ENCODE measurements at regions not wholly inside any gene's neighbourhood (a gene's known extent, or its start where the extent isn't known, plus 50 kb on each side); places are given as distances from the start of the nearest gene placed in this dataset.

- DNase-seq, result no peak
Observed at GRCh38 chr14:66121859-66122258, 364.3 kb upstream of the CCDC196 start.

GRCh38 chr14:66129224-66129623, 356.9 kb upstream of the CCDC196 start:
- no peak for DNase-seq

DNA sequence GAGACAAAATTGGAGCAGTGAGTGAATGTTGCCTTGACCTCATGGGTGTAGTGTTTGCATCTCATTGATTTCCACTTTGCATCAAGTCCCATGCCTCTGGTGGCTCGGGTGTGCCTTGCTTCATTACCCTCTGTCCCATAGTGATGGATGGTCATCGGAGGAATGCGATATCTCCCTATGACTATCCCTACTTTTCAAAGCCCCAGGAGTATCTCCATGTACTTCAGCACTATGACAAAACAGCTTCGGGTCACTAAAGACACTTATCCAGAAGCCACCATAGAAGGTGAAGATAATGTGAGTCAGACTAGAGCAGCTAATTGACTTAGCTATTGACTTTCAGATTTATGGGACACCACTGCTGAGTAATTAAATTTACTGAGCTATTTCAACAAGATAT, 355.1 kb upstream of the CCDC196 start:
- DNase-seq, result no peak

DNA sequence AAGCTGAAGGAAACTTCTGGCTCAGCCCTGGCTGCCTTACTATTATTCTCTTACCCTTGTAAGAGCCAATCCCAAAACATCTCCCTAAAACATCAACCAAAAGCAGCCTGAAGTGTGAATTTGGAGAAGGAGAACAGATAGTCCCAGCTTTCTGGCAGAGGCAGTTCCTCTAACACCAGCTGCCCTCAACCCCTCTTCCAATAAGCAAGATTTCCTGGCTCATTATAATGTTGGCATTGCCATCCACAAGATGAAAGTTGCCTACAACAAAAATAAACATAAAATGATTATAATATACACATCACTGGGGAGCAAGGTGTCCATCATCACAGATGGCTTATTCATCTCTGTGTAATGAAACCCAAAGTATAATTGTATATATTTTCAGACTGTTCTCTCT, 352.5 kb upstream of the CCDC196 start:
- DNase-seq, result no peak

DNA sequence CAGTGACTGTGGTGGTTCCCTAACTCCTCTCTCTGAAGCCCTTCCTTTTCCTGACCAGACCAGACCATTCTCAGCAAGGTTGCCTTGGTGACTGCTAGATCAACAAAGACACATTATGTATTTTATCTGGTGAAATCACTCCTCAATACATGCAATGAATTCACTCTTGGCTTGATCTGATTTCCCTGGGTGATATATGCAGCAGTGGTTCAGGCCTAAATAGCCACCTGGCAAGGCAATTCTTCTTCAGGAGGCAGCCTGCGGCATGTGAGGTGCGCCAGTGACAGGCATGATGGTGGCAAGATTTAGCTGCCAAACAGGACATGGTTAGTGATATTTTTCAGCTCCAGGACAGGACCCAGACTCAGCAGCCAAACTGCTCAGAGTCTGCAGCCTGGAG, 350.3 kb upstream of the CCDC196 start:
- no peak for DNase-seq

GRCh38 chr14:66137081-66137480, 349.1 kb upstream of the CCDC196 start:
- no peak for DNase-seq

DNA sequence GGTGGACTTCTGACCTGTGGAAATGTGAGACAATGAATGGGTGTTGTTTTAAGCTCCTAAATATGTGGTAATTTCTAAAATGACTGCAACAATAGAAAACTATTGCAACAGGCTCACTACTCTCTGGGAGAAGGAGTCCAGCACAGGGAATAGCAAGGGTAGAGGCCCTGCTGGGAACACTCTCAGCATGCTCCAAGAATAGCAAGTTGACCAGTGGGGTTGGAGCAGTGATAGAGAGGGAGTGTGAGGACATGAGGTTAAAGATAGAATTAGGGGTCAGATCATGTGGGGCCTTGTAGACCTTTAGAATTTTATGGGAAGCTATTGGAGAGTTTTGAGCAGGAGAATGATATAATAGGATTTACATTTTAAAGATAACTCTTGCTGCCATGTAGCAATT, 346.7 kb upstream of the CCDC196 start:
- no peak for DNase-seq

- DNase-seq, result no peak
Observed at GRCh38 chr14:66140213-66140918, 345.8 kb upstream of the CCDC196 start.

DNA sequence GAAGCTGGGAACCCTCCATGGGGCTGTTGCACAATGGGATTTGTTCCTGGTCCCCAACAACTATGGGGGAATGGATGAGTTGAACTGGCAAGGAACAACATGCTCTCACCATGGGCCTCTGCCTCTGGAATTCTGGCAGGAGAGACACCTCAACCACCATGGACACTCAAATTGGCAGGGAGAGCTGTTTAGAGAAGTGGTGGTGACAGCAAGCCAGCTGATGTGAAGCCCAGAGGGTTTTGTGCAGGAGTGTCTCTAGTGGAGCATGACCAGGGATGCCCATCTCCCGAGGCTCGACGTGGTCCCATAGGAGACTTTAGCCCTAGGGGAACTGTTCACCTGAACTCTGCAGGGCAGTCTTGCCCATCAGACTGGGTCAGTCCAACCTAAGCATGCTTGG, 345.2 kb upstream of the CCDC196 start:
- DNase-seq, result no peak

DNA sequence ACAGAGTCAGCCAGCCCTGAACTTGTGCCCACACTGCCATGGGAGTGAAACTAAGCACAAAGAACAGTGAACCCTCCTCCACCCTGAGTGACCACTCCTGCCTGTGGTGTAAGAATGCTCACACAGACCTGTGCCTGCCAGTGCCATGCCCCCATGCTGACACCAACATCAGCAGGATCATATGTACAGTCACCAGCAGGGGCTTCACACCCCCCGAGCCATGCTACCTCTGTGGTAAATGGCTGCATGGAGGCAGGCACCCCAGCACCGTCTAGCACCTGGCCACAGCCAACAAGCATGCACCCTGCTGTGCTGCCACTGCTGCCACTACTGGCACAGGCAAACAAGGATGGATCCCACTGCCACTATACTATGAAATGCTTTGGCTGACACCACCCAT, 344.4 kb upstream of the CCDC196 start:
- no peak for DNase-seq

GRCh38 chr14:66143387-66144112, 342.6 kb upstream of the CCDC196 start:
- no peak for DNase-seq

GRCh38 chr14:66152302-66152701, 333.9 kb upstream of the CCDC196 start:
- no peak for DNase-seq

- DNase-seq, result no peak
Observed at GRCh38 chr14:66152747-66153146, 333.4 kb upstream of the CCDC196 start.

DNA sequence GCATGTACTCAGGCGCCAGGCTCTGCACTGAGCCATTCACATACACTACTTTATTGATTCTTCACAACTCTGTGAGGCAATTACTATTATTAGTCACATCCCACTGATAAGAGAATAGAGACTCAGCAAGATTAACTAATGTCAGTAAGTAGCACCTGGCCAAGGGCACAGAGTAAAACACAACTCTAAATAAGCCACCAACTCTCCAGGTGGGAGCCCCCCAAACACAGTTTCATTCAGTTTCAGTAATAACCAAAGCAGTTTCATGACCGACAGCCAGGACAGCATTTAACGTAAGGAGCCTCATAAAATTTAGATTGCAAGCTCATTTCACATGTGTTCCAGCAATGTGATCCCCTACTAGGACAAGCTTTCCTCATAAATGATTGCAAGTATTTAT, 323.1 kb upstream of the CCDC196 start:
- DNase-seq, result no peak

DNA sequence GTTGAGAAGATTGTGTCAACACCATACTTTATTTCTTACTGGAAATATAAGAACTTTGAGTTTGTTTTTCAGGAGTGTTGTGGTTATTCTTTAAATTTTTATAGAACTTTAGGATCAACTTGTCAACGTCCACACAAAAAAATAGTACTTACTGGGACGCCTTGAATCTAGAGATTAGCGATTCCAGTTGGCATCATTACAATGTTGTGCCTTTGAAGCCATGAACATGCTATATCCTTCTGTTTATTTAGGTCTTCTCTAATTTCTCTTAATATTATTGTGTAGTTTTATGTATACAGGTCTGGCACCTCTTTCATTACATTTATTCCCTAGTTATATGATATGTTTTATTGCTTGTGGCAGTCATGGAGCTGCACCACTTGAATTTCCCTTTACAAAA, 320.8 kb upstream of the CCDC196 start:
- no peak for DNase-seq

DNA sequence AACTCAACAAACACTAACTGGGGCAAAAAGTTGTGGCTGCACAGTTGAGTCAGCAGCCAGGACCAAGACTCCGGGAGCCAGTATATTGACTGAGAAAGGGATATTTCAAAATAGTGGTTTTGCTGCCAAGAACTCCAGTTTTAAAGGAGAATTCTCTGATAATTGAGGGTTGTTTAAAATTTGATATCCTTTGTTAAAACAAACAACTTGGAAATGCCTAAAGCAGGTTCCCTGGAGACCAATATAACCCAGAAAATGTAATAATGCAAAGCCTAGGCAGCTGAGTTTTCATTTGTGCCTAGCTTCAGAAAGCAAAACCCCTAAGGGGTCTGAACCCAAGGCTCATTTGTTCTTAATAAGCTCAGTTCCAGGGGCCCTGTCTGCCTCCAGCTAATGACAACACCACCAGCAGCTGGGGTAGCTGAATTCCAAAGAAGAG, 311.7 kb upstream of the CCDC196 start:
- DNase-seq, result no peak

GRCh38 chr14:66177935-66178334, 308.2 kb upstream of the CCDC196 start:
- no peak for DNase-seq

- DNase-seq, result no peak
Observed at GRCh38 chr14:66196670-66197069, 289.5 kb upstream of the CCDC196 start.

DNA sequence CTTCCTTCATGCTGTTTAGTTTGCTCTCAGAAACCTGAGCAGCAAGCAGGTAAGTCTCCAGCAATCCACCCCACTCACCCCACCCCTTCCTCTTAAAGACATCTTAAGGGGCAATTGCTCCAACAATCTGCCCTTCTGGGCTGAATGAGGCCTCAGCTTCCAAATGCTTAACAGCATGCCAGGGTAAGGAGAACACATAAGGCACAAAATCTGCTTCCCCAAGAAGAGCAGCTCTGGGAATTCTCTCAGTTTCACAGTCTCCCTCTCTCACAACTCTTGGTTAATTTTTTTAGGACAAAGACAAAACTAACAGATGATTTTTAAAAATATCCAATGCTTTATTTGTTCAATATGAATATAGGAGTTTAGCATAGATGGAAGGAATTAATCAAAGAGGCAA, 288.9 kb upstream of the CCDC196 start:
- DNase-seq, result no peak

GRCh38 chr14:66206554-66206953, 279.6 kb upstream of the CCDC196 start:
- no peak for DNase-seq

DNA sequence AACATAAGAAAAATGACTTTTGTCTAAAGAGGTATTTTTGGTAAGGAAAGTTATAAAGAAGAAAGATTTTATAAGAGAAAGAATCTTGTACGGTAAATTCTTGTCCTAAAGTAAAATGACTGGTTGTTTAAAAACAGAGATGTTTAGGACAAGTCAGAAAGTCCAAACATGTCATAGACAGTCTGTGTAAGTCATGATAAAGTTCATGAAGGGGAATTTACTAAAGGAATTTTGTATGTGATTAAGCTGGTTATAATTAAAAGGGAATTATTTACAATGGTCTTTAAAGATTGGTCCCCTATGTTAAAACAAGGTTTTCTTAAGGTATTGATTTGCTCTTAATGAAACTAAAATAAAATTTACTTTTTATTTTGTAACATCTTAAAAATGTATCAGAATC, 269.4 kb upstream of the CCDC196 start:
- DNase-seq, result no peak

GRCh38 chr14:66219886-66220285, 266.3 kb upstream of the CCDC196 start:
- no peak for DNase-seq

DNA sequence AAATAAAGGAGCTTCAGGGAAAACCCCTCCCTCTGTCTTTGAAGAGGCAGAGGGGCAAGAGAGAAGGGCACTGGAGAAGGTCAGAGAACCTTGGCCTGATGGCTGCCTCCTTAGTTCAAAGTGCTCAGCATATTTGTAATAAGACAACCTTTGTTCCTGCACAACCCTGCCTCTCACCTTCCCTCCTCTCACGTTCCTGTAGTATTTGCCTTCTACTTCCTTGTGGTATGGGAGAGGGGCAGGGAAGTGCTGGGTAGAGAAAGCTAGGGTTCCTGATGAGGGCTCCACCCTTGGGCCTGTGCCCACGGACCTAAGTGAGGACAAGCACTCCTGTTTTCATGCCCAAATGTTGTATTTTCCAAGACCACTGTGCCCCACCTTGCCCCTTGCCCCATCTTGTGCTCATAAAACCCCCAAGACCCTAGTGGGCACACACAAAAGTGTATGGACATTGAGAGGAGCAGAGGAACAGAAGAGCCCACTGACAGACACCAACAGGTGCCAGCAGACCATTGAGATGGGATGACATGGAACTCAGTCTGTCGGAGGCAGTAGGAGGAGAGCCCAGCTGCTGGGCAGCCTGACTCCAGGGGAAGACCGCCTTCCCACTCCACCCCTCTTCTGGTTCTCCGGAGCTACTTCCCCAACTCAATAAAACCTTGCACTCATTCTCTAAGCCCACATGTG, 261.5 kb upstream of the CCDC196 start:
- DNase-seq, result no peak

- no peak for DNase-seq
Observed at GRCh38 chr14:66225337-66225736, 260.8 kb upstream of the CCDC196 start.
